Neural progenitor cell (in vitro differentiated cells): ENCODE measurements at regions not wholly inside any gene's neighbourhood (a gene's known extent, or its start where the extent isn't known, plus 50 kb on each side); places are given as distances from the start of the nearest gene placed in this dataset.

Experiments
- CTCF ChIP-seq: fragments of 200-600 bp; sonication (generic); IDR thresholded peaks from 2 replicates; pipeline ENCODE4 v1.5.1; 2017; ENCODE audit warnings: antibody characterized with exemption, mild to moderate bottlenecking
- EZH2phosphoT487 ChIP-seq: fragments of 200-600 bp; sonication (generic); IDR thresholded peaks from 2 replicates; pipeline ENCODE4 v1.6.1; 2017; ENCODE audit warnings: antibody characterized with exemption

- no peak for TF ChIP-seq CTCF
- TF ChIP-seq EZH2phosphoT487 = no peak
Measured at GRCh38 chr4:59814402-59815010, 1385.6 kb upstream of the ADGRL3 start.
